Adipocyte (in vitro differentiated cells): ENCODE measurements at regions not wholly inside any gene's neighbourhood (a gene's known extent, or its start where the extent isn't known, plus 50 kb on each side); places are given as distances from the start of the nearest gene placed in this dataset.
A peak's percentile ranks its signal among the peaks of the same experiment; 100 is the strongest.
"Not testable (repeated sequence)": the region's sequence is repeated elsewhere in the genome, so short reads cannot be mapped to it uniquely, and the experiment has no call there.

Source experiments
- DNase-seq: peaks from one replicate; pipeline ENCODE4 v3.0.0-alpha.2; 2015; ENCODE audit warnings: low read depth
- H3K27me3 ChIP-seq: replicated peaks from 2 replicates; pipeline ENCODE4 v1.7.0; 2013; ENCODE audit warnings: mild to moderate bottlenecking, low read length, moderate library complexity; ENCODE audit not compliant: control insufficient read depth, insufficient read depth
- H3K36me3 ChIP-seq: 2 replicates; pipeline ENCODE4 v1.7.0; 2013; ENCODE audit warnings: low read length, mild to moderate bottlenecking, moderate library complexity; ENCODE audit not compliant: control insufficient read depth, insufficient read depth, severe bottlenecking
- H3K4me1 ChIP-seq: 2 replicates; pipeline ENCODE4 v1.7.0; 2013; ENCODE audit warnings: mild to moderate bottlenecking, low read length, moderate library complexity; ENCODE audit not compliant: control insufficient read depth, insufficient read depth
- H3K4me3 ChIP-seq: 2 replicates; pipeline ENCODE4 v1.7.0; 2013; ENCODE audit warnings: mild to moderate bottlenecking, low read length, moderate library complexity
- H3K9ac ChIP-seq: 2 replicates; pipeline ENCODE4 v1.7.0; 2013; ENCODE audit warnings: mild to moderate bottlenecking, low read length, moderate library complexity
- H3K9me3 ChIP-seq: 2 replicates; pipeline ENCODE4 v1.7.0; 2013; ENCODE audit warnings: mild to moderate bottlenecking, low read length, moderate library complexity; ENCODE audit not compliant: control insufficient read depth

DNA sequence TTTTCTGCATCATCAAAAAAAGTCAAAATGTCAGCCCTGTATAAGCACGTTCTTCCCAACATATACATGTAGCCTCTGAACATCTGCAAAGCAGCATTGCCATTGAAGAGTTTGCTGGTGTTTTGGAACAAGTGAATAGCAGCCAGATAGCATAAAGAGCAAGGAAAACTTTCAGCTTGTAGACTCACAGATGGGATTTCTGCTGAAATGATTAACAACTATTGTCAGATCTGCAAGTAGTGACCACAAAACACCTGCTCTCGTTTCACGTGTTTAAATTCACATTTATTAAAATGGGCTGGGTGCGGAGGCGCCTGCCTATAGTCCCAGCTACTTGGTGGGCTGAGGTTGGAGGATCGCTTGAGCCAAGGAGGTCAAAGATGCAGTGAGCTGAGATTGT is 123.7 kb downstream of the SPRY1 start:
- no peak for DNase-seq
- Histone ChIP-seq H3K4me3 (no peak overlapping the region), H3K4me1 (no peaks in the 10 kb centered on the region), H3K27me3 (no peaks in the 10 kb centered on the region), H3K9me3 (no peaks in the 10 kb centered on the region), H3K9ac (no peak overlapping the region), H3K36me3 (no peaks in the 10 kb centered on the region)

DNA sequence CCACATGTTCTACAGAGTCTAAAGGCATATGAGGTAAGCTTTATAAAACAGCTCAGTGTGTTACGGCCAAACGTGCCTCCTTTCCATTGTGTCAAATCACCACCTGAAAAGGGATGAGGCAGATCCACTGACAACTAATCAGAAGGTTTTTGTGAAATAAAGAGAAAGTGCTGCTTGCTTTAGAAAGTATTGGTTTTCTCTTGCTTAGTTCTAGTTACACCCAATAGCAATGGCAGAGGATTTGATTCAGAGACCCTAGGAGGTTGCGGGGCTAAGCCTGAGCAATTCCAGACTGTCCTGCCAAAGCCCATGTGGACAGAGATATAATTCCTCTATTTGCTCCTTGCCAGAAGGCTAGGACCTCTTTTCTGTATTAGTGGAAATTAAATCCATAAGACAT is 125.5 kb downstream of the SPRY1 start:
- no peaks in the 10 kb centered on the region for H3K9me3 ChIP-seq
- no peak overlapping the region for H3K4me3 ChIP-seq
- no peaks in the 10 kb centered on the region for H3K27me3 ChIP-seq
- no peaks in the 10 kb centered on the region for H3K36me3 ChIP-seq
- no peak overlapping the region for H3K9ac ChIP-seq
- DNase-seq, result no peak
- no peaks in the 10 kb centered on the region for H3K4me1 ChIP-seq

DNA sequence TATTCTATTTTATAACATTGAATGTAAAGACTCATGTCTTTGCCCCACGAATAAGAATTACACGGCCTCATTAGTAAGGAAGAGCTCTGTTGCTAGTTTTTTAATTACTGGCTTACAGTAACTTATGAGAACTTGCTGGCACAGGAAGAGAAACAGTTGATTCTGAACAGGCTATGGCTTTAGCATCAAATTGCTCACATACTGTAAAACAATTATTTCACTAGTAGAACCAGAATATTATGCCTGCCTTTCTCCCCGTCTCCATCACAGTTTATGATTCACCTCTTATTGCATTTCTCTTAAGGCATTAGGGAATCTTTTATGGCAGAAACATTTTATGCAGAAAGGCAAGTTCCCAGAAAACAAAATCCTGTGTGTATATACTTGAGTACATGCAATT is 126.1 kb downstream of the SPRY1 start:
- H3K36me3 ChIP-seq, result no peaks in the 10 kb centered on the region
- no peaks in the 10 kb centered on the region for H3K4me1 ChIP-seq
- H3K4me3 ChIP-seq, result no peak overlapping the region
- H3K9me3 ChIP-seq, result no peaks in the 10 kb centered on the region
- H3K27me3 ChIP-seq, result no peaks in the 10 kb centered on the region
- peak; percentile 4 for DNase-seq
- no peak overlapping the region for H3K9ac ChIP-seq

DNA sequence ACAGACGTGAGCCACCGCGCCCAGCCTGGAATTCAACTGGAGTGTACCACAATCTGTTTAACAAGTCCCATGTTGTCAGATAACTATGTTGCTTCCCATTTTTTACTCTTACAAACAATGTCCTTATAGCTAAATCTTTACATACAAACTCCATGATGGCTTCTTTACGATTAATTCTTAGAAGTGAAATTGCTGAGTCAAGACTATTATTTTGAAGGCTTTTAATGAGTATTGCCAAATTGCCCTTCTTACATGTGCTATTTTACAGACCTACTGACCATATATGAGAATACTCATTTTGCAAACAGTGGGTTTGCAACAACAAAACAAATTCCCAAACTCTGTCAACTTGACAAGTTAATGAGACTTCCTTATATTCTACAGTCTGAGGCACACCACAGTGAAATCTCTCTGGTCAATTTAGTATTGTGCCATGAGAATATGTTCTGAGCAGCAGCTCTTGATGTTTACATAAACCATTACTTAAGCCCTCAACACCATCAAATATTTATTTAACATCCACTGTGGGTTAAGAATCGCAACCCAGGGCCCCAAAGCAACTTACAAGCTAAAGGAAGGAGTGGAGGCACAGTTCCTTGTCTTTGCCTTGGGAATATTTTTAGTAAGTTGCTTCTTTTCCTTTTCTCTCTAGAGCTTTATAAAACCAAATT is 128.5 kb downstream of the SPRY1 start:
- H3K4me3 ChIP-seq, result no peak overlapping the region
- DNase-seq, result peak; percentile 35
- no peaks in the 10 kb centered on the region for H3K36me3 ChIP-seq
- H3K27me3 ChIP-seq, result no peaks in the 10 kb centered on the region
- H3K9me3 ChIP-seq, result no peaks in the 10 kb centered on the region
- no peak overlapping the region for H3K9ac ChIP-seq
- no peaks in the 10 kb centered on the region for H3K4me1 ChIP-seq

DNA sequence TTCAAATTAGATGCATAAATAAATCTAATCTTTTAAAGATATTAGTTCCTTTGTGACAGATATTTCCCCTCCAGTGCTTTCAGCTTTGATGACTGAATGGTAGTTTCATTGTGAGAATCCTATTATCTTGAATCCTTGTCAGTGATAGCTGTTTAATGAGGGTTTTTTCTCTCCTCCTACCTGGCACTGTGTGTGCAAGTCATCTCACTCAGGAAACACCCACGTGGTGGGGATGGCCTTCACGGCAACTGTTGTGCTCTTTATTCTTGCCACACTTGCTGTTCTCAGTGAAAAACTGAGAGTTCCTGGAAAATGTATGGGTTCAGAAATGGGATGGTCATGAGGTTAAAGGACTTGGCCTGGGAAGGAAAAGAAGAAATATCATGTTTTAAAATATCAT is 129.9 kb downstream of the SPRY1 start:
- H3K9me3 ChIP-seq, result no peaks in the 10 kb centered on the region
- no peak overlapping the region for H3K4me3 ChIP-seq
- H3K36me3 ChIP-seq, result no peaks in the 10 kb centered on the region
- H3K27me3 ChIP-seq, result no peaks in the 10 kb centered on the region
- DNase-seq, result no peak
- H3K9ac ChIP-seq, result no peak overlapping the region
- no peaks in the 10 kb centered on the region for H3K4me1 ChIP-seq

DNA sequence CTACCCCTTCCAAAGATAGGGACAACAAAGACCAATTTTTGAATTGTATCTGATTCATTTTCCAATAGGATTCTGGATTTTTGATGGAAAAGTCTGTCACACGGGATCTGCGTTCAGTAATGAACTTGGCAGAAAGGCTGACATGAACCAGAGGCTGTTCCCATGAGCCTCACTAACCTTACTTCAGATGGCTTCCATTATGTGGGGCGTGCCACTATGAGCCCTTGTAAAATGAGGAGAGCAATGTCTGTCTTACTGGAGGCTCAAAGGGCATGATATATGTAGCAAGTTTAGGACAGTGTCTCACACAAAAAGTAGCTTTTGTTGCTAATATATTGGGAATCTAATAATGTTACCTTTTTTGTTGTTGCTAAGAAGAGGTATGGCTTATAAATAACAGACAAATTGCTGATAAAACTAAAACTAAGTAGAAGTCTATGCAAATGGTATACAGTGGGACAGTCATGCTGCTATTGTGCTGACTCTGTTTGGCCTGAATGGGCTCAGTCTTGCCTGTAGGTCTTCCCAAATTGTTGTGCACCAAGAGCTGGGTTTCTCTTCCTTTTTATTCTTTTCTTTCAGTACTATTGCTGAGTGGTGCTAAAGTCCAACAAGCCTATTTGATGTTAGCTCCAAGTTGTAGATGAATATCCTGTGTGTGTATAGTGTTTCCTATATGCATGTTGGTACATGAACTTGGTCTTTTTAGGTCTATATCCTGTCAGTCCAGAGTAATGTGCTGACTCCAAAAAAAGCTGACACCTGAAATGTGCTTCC is 132.1 kb downstream of the SPRY1 start:
- DNase-seq, result no peak
- Histone ChIP-seq H3K36me3 (no peaks in the 10 kb centered on the region), H3K4me3 (no peak overlapping the region), H3K4me1 (no peaks in the 10 kb centered on the region), H3K9me3 (peaks cover 4% of the 10 kb centered on the region), H3K9ac (no peak overlapping the region), H3K27me3 (no peaks in the 10 kb centered on the region)

DNA sequence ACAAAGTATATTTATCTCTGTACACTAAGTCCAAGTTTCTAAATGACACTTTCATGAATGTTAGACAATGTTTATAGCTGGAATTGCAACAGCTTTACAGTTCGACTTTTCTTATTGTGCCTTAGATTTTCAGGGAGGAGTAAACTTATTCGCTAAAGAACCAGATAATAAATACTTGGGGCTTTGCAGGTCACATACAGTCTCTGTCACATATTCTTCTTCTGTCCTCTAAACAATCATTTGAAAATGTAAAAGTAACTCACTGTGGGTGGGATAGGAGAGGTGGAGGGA is 132.6 kb downstream of the SPRY1 start:
- H3K4me3 ChIP-seq, result no peak overlapping the region
- H3K9ac ChIP-seq, result no peak overlapping the region
- H3K9me3 ChIP-seq, result peaks cover 9% of the 10 kb centered on the region
- no peaks in the 10 kb centered on the region for H3K36me3 ChIP-seq
- H3K4me1 ChIP-seq, result no peaks in the 10 kb centered on the region
- H3K27me3 ChIP-seq, result no peaks in the 10 kb centered on the region
- no peak for DNase-seq

DNA sequence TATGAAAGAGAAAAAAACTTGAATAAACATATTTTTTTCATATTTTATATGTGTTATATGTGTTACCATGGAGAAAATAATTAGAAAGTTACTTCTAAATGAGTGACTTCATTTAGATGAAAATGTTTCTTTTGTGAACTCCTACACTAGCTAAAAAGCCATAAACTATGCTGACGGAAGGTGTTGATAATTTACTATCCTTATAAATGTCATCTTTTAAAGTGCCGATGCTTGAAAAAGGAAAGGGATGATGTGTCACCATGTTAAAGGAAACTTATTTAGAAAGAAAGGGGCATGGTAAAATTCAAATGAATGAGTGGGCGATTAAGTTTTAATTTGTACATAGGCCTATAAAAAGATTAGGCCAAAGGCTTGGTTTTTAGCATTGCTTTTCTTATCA is 133.8 kb downstream of the SPRY1 start:
- H3K4me1 ChIP-seq, result no peaks in the 10 kb centered on the region
- no peaks in the 10 kb centered on the region for H3K27me3 ChIP-seq
- H3K4me3 ChIP-seq, result no peak overlapping the region
- DNase-seq, result no peak
- no peaks in the 10 kb centered on the region for H3K36me3 ChIP-seq
- H3K9ac ChIP-seq, result no peak overlapping the region
- peaks cover 12% of the 10 kb centered on the region for H3K9me3 ChIP-seq

DNA sequence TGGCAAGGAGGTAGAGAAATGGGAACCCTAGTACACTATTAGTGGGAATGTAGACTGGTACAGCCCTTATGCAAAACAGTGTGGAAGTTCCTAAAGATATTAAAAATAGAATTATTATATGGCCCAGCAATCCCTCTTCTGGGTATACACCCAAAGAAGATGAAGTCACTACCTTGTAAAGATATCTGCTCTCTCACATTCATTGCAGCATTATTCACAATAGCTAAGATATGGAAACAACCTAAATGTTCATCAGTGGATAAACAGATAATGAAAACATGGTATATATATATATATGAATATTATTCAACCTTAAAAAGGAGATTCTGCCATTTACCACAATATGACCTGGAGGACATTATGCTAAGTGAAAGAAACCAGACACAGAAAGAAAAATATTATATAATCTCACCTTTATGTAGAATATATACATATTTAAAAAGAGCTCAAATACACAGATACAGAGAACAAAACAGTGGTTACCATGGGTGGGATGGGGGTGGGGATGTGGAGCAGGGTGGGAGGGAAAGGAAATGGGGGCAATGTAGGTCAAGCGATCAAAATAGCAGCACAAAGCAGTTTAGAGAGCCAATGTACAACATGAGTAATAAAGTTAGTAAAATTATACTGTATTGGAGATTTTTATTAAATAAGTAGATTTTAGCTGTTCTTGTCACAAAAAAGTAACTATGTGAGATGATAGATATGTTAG is 138.6 kb downstream of the SPRY1 start:
- DNase-seq, result no peak
- no peaks in the 10 kb centered on the region for H3K27me3 ChIP-seq
- no peaks in the 10 kb centered on the region for H3K4me1 ChIP-seq
- H3K9me3 ChIP-seq, result peaks cover 12% of the 10 kb centered on the region
- no peak overlapping the region for H3K9ac ChIP-seq
- no peak overlapping the region for H3K4me3 ChIP-seq
- no peaks in the 10 kb centered on the region for H3K36me3 ChIP-seq

DNA sequence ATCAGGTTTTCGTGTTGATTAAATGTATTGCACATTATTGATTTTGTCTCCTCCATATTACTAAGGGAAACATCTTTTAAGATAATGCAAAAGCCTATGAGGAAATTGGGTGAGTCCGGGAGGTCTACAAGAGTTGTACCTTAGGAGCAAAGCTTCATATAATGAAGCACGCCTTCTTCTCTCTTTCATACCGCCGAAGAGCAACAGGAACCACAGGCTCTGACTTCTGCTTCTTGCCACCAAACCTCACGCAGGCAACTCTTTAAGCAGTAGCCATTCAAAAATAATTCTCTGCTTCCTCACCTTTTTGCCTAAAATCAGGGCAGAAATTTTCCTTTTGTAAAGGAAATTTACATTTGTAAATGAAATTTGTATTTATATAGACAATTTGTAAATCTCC is 139.6 kb downstream of the SPRY1 start:
- Histone ChIP-seq H3K4me1 (no peaks in the 10 kb centered on the region), H3K27me3 (no peaks in the 10 kb centered on the region)
- DNase-seq, result no peak

DNA sequence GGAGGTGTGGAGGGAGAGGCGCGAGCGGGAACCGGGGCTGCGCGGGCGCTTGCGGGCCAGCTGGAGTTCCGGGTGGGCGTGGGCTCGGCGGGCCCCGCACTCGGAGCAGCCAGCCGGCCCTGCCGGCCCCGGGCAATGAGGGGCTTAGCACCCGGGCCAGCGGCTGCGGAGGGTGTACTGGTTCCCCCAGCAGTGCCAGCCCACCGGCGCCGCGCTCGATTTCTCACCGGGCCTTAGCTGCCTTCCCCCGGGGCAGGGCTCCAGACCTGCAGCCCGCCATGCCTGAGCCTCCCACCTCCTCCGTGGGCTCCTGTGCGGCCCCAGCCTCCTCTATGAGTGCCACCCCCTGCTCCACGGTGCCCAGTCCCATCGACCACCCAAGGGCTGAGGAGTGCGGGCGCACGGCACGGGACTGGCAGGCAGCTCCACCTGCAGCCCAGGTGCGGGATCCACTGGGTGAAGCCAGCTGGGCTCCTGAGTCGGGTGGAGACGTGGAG is 141.4 kb downstream of the SPRY1 start:
- not testable (repeated sequence) for H3K4me1 ChIP-seq, DNase-seq, H3K27me3 ChIP-seq, H3K36me3 ChIP-seq, H3K4me3 ChIP-seq, H3K9ac ChIP-seq
- H3K9me3 ChIP-seq, result peaks cover 12% of the 10 kb centered on the region

More for the DNA sequence above, 139.6 kb downstream of the SPRY1 start:
- H3K9ac ChIP-seq, result no peak overlapping the region
- H3K4me3 ChIP-seq, result no peak overlapping the region
- H3K9me3 ChIP-seq, result peaks cover 12% of the 10 kb centered on the region
- H3K36me3 ChIP-seq, result no peaks in the 10 kb centered on the region
